DND-41 (cell line): ENCODE measurements at regions not wholly inside any gene's neighbourhood (a gene's known extent, or its start where the extent isn't known, plus 50 kb on each side); places are given as distances from the start of the nearest gene placed in this dataset.

Source experiments
- ATAC-seq: fragments of 200-7000 bp; cut with Tn5 transposase; 3 replicates; pipeline ENCODE4 v1.9.1; 2021; ENCODE audit warnings: low read depth; ENCODE audit not compliant: insufficient read depth
- DNase-seq: peaks from one replicate; pipeline ENCODE4 v3.0.0-alpha.2; 2020
- H2AFZ ChIP-seq: 2 replicates; pipeline ENCODE4 v1.6.0; 2012; ENCODE audit warnings: low read depth, low read length
- H3K27ac ChIP-seq: 2 replicates; pipeline ENCODE4 v1.5.1; 2012; ENCODE audit warnings: low read length, inconsistent platforms
- H3K27me3 ChIP-seq: fragments of 200-600 bp; sonication (generic); 2 replicates; pipeline ENCODE4 v1.6.0; 2012; ENCODE audit warnings: low read length, mild to moderate bottlenecking, inconsistent platforms; ENCODE audit not compliant: insufficient read depth, poor library complexity
- H3K36me3 ChIP-seq: 2 replicates; pipeline ENCODE4 v1.5.1; 2012; ENCODE audit warnings: low read length, inconsistent platforms; ENCODE audit not compliant: insufficient read depth
- H3K4me1 ChIP-seq: 2 replicates; pipeline ENCODE4 v1.5.1; 2012; ENCODE audit warnings: mild to moderate bottlenecking, low read length; ENCODE audit not compliant: insufficient read depth
- H3K4me2 ChIP-seq: 2 replicates; pipeline ENCODE4 v1.6.0; 2012; ENCODE audit warnings: mild to moderate bottlenecking, moderate library complexity, low read length, inconsistent platforms; ENCODE audit not compliant: insufficient read depth
- H3K4me3 ChIP-seq, 2 experiments: fragments of 200-600 bp in 1 of 2; shearing (Covaris generic) in 1 of 2; 2 replicates each; pipeline ENCODE4 v1.5.1; 2012 to 2016; ENCODE audit warnings: inconsistent platforms in 2 of 2, low read length in 2 of 2, mild to moderate bottlenecking in 2 of 2, low read depth in 1 of 2, moderate library complexity in 1 of 2
- H3K79me2 ChIP-seq: 2 replicates; pipeline ENCODE4 v1.6.0; 2012; ENCODE audit warnings: low read length, inconsistent platforms; ENCODE audit not compliant: insufficient read depth
- H3K9ac ChIP-seq: 2 replicates; pipeline ENCODE4 v1.6.0; 2012; ENCODE audit warnings: low read depth, mild to moderate bottlenecking, inconsistent platforms, low read length, moderate library complexity
- H3K9me3 ChIP-seq: 2 replicates; pipeline ENCODE4 v1.5.1; 2012; ENCODE audit warnings: low read length, moderate library complexity, mild to moderate bottlenecking, inconsistent platforms; ENCODE audit not compliant: insufficient read depth, severe bottlenecking
- H4K20me1 ChIP-seq: 2 replicates; pipeline ENCODE4 v1.6.0; 2012; ENCODE audit warnings: low read length; ENCODE audit not compliant: insufficient read depth
- CTCF ChIP-seq: IDR thresholded peaks from 2 replicates; pipeline ENCODE4 v1.5.1; 2012; ENCODE audit warnings: borderline replicate concordance, low read length, moderate library complexity, mild to moderate bottlenecking; ENCODE audit not compliant: poor library complexity, severe bottlenecking; ENCODE audit errors: extremely low read depth
- EZH2 ChIP-seq: IDR thresholded peaks from 3 replicates; pipeline ENCODE4 v1.6.1; 2012; ENCODE audit warnings: borderline replicate concordance, low read depth, mild to moderate bottlenecking, moderate library complexity, low read length, inconsistent platforms; ENCODE audit not compliant: severe bottlenecking

- Histone ChIP-seq H3K27me3 (peaks cover 3% of the 10 kb centered on the region), H3K9ac (no peak overlapping the region), H3K4me3 (no peak overlapping the region), H3K4me1 (no peaks in the 10 kb centered on the region), H3K27ac (no peak overlapping the region), H3K36me3 (no peaks in the 10 kb centered on the region), H4K20me1 (no peaks in the 10 kb centered on the region), H3K79me2 (no peaks in the 10 kb centered on the region), H3K9me3 (no peaks in the 10 kb centered on the region), H3K4me2 (no peak overlapping the region), H2AFZ (no peak overlapping the region)
- no peak for TF ChIP-seq EZH2
- no peak for TF ChIP-seq CTCF
- ATAC-seq (no peak), DNase-seq (no peak)
Measured at GRCh38 chr17:51398128-51398525, 137.8 kb downstream of the UTP18 start.

- Histone ChIP-seq H3K36me3 (no peaks in the 10 kb centered on the region), H3K9me3 (no peaks in the 10 kb centered on the region), H3K4me1 (no peaks in the 10 kb centered on the region), H3K27ac (no peak overlapping the region), H3K4me2 (no peak overlapping the region), H2AFZ (no peak overlapping the region), H3K27me3 (peaks cover 3% of the 10 kb centered on the region), H4K20me1 (no peaks in the 10 kb centered on the region), H3K9ac (no peak overlapping the region), H3K79me2 (no peaks in the 10 kb centered on the region), H3K4me3 (no peak overlapping the region)
- DNase-seq = no peak
- no peak for ATAC-seq
- TF ChIP-seq EZH2 = no peak
Measured at GRCh38 chr17:51398687-51399086, 138.3 kb downstream of the UTP18 start.

DNA sequence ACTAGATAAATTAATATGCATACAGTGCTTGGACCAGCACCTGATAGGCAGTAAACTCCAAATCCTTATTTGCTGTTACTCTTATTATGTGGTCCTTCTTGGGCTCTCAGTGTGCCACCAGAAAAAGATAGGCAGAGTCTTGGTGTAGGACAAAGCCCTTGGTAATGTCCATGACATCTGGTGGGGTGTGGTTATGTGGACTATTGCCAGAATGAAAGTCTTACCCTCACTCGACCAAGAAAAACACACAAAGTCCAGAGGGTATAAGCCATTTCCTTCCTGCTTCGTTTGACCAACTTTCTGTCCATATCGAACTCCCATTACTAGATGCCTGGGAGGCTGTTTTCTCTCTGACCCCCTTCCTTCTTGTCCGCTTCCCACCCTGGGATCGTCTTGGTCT, 140.9 kb downstream of the UTP18 start:
- Histone ChIP-seq H3K4me1 (no peaks in the 10 kb centered on the region), H3K9me3 (no peaks in the 10 kb centered on the region), H3K79me2 (no peaks in the 10 kb centered on the region), H3K27ac (no peak overlapping the region), H3K27me3 (peaks cover 3% of the 10 kb centered on the region), H2AFZ (no peak overlapping the region), H3K4me2 (no peak overlapping the region), H3K9ac (no peak overlapping the region), H4K20me1 (no peaks in the 10 kb centered on the region), H3K4me3 (no peak overlapping the region), H3K36me3 (no peaks in the 10 kb centered on the region)
- no peak for ATAC-seq
- TF ChIP-seq EZH2 (no peak), CTCF (no peak)
- no peak for DNase-seq

- no peak overlapping the region for H3K9ac ChIP-seq
- DNase-seq (no peak), ATAC-seq (no peak)
- no peaks in the 10 kb centered on the region for H4K20me1 ChIP-seq
- H3K27me3 ChIP-seq = peaks cover under 1% of the 10 kb centered on the region
- H3K9me3 ChIP-seq = no peaks in the 10 kb centered on the region
- no peak for TF ChIP-seq EZH2
- TF ChIP-seq CTCF = no peak
- no peak overlapping the region for H2AFZ ChIP-seq
- no peaks in the 10 kb centered on the region for H3K4me1 ChIP-seq
- H3K4me3 ChIP-seq = no peak overlapping the region
- no peak overlapping the region for H3K4me2 ChIP-seq
- no peaks in the 10 kb centered on the region for H3K79me2 ChIP-seq
- H3K27ac ChIP-seq = no peak overlapping the region
- no peaks in the 10 kb centered on the region for H3K36me3 ChIP-seq
Measured at GRCh38 chr17:51402899-51403298, 142.6 kb downstream of the UTP18 start.
